ENCODE measurements at regions not wholly inside any gene's neighbourhood (a gene's known extent, or its start where the extent isn't known, plus 50 kb on each side); places are given as distances from the start of the nearest gene placed in this dataset.
"Not testable (repeated sequence)": the region's sequence is repeated elsewhere in the genome, so short reads cannot be mapped to it uniquely, and the experiment has no call there.

DNA sequence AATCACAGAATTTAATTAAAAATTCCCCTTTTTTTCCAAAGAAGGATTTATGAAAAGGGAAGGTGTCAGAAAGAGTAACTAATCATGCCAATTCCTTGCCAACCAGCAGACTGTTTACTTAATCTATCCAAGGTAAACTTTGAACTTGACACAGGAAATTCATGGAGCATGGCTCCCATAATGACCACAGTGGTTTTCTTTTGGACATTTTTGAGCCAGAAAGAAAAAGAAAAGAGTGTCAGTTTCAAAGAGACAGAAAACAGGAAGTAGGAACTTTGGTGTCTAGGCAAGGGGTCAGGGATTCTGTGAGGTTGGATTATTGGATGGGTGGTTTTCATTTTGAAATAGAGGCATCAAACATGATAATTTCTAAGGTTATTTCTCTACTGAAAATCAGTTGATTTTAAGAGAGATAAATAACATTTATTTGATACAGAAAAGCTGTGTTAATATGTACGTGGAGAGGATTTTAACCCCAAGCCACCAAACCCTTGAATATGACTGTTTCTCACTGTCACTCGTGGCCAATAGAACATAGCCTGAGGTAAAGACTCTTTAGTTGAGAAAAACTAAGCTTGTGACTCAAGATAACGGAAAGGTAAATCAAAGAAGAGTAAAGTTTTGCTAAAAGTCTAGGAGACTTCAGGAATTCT lies 196.1 kb downstream of the TTC6 start:
- DNase-seq, result no peak

DNA sequence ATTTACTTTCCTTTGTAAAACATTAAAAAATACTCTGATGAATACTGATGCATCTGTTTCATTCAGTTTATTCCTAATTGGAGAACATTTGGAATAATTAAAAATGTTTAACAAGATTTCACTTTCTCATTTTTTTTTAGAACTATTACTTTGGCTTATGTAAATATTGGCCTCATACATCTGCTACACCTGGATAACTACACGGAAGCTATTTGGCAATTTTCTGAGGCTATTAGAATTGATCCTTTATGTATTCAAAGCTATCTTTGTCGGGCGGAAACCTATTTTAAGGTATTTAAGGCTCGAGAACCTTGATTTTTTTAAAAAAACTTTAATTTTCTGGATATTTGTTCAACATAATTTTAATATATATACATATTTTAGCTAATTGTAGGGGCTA lies 196.7 kb downstream of the TTC6 start:
- no peak for DNase-seq

DNA sequence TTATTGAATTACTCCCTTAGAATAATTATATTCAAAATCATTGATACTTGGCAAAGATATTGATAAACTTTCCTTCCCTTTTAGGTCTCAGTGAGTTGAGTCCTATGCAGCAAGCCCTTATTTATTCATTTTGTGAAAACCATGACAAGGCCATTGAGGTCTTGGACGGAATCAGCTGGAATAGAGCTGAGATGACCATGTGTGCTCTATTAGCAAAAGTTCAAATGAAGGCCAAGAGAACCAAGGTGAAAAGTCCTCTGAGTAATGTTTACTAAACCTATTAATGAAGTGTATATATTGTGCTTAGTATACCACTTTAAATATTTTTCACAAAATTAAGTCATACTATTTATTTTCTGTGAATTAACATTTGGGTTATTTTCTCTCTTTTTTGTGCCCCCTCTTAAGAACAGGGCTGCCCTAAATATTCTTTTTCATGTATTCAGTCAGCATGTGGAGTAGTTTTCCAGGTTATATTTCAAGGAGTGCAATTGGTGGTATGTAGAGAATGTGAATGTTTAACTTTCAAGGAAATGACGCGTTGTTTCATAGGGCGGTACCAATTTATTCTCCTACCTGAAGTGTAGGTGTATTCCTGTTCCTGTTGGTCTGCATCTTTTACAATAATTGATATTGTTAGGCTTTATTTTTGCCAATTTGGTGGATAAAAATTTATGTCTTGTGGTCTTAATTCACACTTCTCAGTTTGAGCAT lies 201.4 kb downstream of the TTC6 start:
- no peak for DNase-seq

DNA sequence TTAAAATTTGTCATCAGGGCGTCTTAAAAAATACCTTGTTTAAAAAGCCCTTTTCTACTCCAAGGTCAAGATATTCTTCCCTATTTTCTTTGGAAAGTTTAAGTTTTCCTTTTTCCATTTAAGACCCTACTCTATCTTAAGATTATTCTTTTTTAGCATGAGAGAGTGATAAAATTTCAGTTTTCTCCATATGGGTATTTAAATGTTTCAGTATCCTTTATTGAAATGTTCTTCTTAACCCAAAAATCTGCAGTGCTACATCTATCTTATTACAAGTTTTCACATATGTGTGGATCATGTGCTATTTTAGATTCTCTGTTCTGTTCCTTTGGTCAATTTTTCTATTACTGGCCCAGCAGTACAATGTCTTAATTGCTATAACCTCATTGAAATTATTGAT lies 202.2 kb downstream of the TTC6 start:
- no peak for DNase-seq

DNA sequence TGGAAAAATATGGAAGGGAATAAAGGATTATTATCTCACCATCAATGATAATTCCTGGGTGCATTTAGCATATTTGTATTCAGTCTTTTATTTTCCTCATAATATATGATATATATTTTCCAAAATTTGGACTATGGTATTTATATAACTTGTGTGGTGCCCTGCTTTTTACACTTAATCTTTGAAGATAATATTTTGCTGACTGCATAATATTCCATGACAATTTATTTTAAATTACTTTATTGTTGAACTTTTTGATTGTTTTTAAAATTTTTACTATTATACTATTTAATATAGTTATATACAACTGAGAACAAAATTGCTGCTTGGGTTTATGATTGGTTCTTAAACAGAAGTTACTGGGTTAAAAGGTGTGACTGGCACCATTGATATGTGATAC lies 212.3 kb downstream of the TTC6 start:
- DNase-seq, result no peak

DNA sequence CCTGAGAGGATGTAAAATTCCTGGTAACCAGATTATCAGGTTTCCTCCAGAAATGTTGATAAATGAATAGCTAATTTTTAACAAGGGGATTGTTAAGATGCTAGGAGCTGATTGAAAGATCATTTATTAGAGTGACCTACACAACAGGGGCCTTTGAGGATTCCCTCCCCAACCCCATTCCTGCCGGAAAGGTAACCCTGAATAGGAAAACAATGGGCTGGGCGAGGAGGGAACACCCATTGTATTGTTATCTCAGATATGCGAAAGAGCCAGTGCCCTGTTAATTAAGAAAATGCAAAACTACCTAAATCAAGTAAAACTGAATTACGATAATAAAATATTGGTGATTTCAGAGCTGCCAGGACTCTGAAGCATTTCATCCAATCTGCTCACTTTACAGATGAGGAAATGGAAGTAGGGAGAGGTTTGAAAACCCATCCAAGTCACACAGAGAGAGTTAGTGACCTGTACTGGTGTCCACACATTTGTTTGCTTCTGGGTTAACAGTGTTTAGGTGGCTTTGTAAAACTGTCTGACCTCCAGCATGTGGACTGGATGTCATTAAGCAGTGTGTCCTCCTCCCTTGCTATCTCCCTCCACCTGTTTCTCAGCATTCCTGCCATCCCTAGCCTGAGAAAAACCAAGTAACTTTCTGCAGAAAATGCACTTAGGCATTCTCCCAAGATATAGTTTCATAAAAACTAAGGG lies 214.8 kb downstream of the TTC6 start:
- no peak for DNase-seq

DNA sequence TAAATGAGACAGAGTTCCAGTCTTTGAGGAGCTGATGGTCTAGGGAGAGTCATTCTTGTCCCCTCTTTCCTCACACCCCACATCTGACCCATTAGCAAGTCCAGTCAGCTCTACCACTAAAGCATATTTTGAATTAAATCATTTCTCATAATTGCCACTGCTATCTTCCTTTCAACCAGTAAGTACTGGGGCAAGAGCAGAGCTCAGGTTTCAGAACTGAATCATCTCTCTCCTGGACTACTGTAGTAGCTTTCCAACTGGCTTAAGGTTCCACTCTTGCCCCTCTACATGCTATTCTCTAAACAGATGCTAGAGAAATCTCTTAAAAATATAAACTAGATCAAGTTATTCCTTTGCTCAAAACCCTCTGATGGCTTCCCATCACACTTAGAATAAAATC lies 218.3 kb downstream of the TTC6 start:
- no peak for DNase-seq

DNA sequence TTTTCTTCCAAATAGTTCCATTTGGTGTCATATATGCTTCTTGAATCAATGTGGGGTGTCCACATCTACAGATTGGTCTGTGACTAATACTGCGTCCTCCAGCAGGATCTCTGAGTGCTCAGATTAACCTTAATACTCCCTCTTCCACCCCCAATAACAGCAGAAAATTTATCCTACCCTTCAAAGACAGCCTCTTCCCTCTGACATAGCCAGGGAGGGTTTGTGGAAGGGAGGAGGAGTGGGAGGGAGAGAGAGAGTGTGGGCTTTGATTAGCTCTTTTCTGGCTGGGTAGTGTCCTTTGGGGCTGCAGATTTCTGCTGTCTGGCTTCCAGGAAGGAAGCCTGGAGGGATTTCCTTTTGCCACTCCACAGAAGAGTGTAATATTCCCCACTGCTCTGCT lies 220.7 kb downstream of the TTC6 start:
- no peak for DNase-seq

DNA sequence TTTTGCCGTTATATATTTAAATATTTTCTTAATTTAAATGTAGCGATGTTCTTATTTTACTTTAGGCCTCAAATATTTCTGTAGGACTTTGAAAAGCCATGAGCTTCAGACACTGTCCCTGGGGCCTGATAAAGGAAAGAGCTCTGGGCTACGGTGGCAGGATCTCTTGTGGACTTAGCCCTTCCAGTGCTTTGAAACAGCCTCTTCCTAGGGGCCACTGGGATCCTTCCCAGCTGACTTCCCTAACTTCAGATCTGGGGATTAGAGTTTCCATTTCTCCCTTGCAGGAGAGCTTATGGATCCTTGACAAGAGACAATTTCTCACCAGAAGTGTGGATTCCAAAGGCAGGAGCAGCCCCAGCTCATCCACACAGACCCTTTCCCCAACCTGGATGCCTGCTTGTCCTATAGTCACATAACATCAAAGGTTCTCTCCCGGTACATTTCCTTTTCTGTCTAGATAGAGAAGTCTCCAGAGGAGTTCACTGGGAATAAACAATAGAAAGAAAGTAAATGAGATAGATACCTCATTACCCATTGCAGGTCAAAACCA lies 221.4 kb downstream of the TTC6 start:
- no peak for DNase-seq

DNA sequence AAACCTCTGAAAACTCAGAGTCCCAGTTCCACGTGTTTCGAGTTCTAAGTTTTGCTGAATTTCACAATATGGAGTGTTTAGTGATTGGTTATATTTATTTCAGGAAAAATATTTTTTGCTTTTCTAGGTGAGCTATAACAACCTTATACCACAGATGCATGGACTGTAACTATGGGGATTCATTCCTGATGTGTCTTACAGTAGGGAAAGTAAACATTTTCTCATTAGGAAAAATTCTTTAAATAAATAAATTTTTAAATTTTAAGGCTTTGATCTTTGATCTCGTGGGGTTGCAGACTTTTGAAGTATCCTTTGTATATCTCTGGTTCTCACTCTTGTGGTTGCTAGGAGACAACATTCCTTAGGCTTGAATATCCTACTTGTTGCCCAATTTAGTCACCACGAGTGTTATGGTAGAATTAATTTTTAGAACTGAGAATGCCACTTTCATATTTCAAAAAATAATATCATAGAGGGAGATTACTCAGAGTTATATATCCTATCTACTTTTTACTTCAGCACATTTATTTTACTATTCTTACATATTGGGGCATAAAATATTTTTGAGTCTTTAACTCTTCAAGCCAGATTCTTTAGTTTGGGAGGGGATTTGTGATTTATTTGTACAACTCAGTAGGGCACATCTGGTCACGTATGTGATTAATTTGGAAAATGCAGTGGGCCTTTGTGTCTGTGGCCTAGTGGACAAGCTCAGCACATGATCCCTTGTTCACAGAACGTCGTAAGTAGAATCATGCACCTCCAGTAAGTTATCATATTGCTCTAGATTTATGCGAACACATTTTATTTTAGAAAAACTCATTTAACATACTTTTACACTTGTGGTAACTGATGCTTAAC lies 224.0 kb downstream of the TTC6 start:
- DNase-seq, result peak; percentile 62

DNA sequence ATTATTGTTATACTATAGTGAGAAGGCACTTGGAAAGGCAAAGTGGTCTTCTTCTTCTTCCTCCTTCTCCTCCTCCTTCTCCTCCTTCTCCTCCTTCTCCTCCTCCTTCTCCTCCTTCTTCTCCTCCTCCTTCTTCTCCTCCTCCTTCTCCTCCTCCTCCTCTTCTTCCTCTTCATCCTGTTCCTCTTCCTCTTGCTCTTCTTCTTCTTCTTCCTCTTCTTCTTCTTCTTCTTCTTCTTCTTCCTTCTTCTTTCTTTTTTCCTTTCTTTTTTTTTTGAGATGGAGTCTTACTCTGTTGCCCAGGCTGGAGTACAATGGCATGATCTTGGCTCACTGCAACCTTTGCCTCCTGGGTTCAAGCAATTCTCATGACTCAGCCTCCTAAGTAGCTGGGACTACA lies 225.4 kb downstream of the TTC6 start:
- not testable (repeated sequence) for DNase-seq

DNA sequence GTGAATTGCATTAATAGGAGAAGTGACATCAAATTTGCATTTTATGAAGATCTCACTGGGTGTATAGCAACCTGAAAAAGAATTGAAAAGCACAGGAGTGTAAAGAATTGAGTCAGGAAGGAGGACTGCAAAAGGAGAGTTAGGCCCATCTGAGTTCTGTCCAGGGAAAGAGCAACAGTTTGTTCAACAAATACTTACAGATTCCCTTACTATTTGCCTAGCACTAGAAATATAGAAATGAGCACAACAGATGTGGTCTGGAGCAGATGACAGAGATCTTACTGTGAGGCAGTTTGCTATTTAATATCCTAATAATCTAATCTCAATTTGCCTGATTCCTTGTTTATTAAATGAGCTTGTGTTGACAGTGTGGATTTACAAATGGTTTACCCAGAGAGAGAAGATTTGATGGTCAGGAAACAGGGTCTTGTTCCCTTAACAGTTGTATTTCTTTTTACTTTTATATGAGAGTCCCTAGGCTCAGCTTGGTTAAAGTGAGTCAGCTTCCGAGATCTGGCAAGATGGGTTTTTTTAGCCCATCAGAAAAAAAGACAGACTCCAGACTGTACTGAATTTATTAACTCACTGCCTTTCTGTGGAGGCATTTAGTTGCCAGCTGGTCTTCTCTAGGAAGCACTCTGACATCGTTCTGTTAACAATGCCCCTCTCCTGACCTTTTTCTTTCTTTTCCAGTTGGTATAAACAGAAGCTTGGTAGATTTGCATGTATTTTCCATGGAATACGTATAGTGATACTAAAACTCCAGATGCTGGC lies 229.7 kb downstream of the TTC6 start:
- DNase-seq, result no peak

DNA sequence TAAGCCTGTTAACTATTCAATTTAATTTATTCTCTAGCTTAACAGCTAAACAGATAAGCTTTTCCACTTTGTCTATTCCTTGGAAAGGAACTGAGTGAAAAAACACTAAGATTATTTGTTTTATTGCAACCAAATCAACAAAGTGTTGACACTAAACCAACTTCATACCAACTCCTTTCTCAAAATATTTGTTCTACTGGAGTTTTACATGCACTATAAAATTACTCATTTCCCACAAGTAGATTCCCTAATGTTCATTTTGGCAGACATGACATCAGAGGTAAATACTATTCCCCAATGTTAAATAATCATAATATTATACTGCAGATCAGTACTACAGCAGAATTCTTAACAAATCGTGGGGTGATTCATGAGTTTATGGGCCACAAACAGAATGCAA lies 231.4 kb downstream of the TTC6 start:
- DNase-seq, result no peak

DNA sequence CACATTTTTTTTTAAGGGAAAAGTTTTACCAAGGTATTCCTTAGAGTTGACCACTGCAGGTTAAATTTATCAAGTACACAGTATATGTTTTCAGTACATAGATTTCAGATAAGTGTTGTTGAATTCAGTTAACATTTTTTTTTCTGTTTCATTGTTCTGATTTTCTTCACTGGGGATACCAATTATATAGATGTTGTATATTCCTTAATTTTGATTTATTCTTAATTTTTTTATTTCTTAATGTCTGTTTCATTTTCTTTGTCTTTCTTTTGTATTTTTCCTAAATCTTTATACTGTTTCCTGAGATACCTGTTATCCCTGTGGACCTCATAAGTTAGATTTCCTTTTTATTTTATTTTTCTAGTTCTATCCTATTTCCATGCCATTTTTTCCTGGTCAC lies 234.8 kb downstream of the TTC6 start:
- no peak for DNase-seq

DNA sequence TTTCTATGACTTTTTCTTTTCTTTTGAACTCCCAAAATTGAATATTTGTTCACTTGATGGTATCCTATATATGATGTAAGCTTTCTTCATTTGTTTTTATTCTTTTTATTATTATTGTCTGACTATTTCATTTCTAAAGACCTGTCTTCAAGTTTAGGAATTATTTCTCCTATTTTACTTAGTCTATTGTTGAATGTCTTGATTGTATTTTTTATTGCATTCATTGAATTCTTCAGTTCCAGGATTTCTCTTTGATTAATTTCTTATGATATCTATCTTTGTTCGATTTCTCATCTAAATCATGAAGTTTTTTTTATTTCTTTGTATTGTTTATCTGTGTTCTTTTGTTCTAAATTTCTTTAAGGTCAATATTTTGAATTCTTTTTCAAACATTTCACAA lies 238.8 kb downstream of the TTC6 start:
- DNase-seq, result no peak

DNA sequence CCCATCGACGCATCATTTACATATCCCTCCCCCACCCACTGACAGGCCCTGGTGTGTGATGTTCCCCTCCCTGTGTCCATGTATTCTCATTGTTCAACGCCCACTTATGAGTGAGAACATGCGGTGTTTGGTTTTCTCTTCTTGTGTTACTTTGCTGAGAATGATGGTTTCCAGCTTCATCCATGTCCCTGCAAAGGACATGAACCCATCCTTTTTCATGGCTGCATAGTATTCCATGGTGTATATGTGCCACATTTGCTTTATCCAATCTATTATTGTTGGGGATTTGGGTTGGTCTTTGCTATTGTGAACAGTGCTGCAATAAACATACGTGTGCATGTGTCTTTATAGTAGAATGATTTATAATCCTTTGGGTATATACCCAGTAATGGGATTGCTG lies 243.3 kb downstream of the TTC6 start:
- DNase-seq, result not testable (repeated sequence)

DNA sequence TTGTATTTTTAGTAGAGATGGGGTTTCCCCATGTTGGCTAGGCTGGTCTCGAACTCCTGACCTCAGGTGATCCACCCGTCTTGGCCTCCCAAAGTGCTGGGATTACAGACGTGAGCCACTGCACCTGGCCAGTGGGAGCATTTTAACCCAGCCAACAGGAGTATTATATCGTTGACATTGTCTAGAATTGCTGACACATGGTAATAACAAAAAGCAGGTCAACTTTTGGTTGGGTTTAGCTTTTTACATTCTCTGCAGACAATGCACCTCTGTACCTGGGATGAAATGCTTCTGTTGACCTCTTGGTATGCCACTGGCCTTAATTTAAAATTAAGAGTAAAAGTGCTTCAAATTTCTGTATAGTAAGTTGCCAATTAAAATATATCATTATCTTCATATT lies 245.6 kb downstream of the TTC6 start:
- not testable (repeated sequence) for DNase-seq

DNA sequence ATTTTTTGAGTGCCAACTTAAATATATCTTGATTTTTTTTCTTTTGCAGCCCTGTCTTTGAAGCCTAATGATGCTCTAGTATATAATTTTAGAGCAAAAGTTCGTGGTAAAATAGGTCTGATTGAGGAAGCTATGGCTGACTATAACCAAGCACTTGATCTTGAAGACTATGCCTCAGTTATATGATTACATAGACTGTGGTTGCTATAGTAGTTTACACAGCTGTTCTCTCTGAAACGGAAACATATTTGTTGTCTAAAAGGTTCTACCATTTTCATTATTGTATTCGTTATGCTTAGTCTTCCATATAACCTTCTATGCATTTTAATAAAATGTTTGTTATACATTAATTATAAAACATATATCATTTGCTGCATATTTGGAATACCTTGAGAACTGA lies 246.7 kb downstream of the TTC6 start:
- DNase-seq, result no peak

DNA sequence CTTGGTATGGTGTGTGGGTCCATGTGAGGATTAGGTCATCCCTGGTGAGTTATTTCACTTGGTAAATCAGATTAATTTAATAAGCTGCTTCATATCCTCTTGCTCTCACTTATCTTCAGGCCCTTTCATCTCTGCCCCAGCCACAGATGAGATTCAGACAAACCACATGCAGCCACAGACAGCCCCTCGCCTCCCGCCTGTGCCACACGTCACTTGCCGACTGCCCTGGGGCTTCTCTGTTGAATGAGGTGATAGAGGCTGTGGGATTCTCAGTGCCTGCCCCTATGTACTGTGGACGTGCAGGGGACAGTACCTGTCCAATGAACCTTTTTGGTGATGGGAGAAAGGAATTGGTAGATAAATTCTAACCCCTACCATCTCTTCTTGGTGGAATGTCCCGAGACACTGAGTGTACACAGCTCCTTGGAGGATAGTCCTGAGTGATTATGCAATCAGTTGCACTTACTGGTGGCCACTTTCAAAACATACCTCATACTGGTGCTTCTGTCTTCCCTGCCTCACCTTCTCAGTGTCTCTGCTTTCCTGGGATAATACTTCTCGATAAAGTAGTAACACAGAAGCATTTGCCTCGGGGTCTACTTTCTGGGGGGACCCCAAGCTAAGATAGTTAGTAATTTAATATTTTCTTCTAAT lies 248.7 kb downstream of the TTC6 start:
- DNase-seq, result no peak

DNA sequence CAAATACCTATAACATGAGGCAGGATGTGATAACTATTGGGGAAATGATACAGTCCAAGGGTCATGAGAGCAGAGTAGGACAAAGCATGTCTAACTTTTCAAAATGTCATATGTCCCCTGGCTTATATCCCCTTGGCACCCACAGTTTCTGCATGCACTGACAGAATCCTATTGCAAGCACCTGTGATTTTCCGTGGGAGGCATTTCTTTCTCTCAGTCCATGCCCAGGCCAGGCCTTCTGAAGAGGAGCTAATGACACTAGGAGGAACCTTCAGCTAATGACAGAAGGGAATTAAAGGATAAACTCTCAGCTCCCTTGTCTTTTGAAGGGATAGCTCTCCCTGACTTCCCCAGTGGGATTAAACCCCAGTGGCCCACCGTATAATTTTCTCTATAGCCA lies 249.2 kb downstream of the TTC6 start:
- no peak for DNase-seq

DNA sequence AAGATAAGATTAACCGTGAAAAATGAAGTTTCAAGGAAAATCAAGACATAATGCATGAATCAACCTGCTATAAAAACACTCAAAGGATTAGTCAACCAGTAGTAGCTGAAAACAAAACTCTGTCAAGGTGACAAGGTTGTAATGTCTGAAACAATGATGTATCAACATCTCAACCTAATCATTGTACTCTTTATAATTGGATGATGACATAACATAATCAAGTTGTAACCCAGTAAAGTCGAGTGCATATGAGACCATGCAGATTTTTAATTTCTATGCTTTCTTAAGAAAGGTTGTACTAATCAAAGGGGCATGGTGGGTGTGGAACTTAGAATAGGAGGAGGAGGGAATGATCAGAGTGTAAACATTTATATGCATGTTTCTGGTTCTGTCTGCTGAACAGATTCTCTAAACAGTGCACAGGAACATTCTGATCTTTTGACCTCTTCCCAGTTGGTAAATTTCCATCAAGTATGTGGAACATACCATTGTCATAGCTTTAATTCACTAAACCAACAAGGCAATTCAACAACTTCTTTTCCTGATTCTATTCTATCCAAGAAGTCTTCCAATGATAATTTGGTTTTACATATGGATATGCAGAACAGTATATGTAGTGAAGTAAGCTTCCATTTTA lies 253.7 kb downstream of the TTC6 start:
- no peak for DNase-seq
